HG02870 (cell line): ENCODE measurements at regions not wholly inside any gene's neighbourhood (a gene's known extent, or its start where the extent isn't known, plus 50 kb on each side); places are given as distances from the start of the nearest gene placed in this dataset.
"Not testable (repeated sequence)": the region's sequence is repeated elsewhere in the genome, so short reads cannot be mapped to it uniquely, and the experiment has no call there.

ENCODE experiments used
- ATAC-seq: cut with Tn5 transposase; IDR thresholded peaks from one replicate; pipeline ENCODE4 v1.9.1; 2021; ENCODE audit warnings: mild to moderate bottlenecking, moderate library complexity; ENCODE audit not compliant: unreplicated experiment

- ATAC-seq: peak; percentile 96
These were observed 1323.0 kb upstream of the GJE1 start for GRCh38 chr6:140809694-140810101.

- ATAC-seq: no peak
These were observed 1326.3 kb upstream of the GJE1 start for GRCh38 chr6:140806431-140806830.

GRCh38 chr6:140794544-140794943 lies 1338.2 kb upstream of the GJE1 start:
- no peak for ATAC-seq

GRCh38 chr6:140790109-140790508 lies 1342.6 kb upstream of the GJE1 start:
- ATAC-seq: no peak

- no peak for ATAC-seq
These were observed 1343.3 kb upstream of the GJE1 start for GRCh38 chr6:140789466-140789865.

GRCh38 chr6:140785926-140786325 lies 1346.8 kb upstream of the GJE1 start:
- no peak for ATAC-seq

- no peak for ATAC-seq
These were observed 1348.2 kb upstream of the GJE1 start for GRCh38 chr6:140784573-140784972.

GRCh38 chr6:140783504-140783903 lies 1349.2 kb upstream of the GJE1 start:
- ATAC-seq: not testable (repeated sequence)

- ATAC-seq: no peak
These were observed 1349.8 kb upstream of the GJE1 start for GRCh38 chr6:140782941-140783340.

- ATAC-seq: no peak
These were observed 1352.6 kb upstream of the GJE1 start for GRCh38 chr6:140779991-140780596.

GRCh38 chr6:140779341-140779740 lies 1353.4 kb upstream of the GJE1 start:
- no peak for ATAC-seq

GRCh38 chr6:140777780-140778179 lies 1354.9 kb upstream of the GJE1 start:
- ATAC-seq: no peak

GRCh38 chr6:140775061-140775460 lies 1357.7 kb upstream of the GJE1 start:
- ATAC-seq: no peak

GRCh38 chr6:140774080-140774505 lies 1358.6 kb upstream of the GJE1 start:
- peak; percentile 100 for ATAC-seq

GRCh38 chr6:140773276-140773675 lies 1359.4 kb upstream of the GJE1 start:
- no peak for ATAC-seq

- ATAC-seq: no peak
These were observed 1360.1 kb upstream of the GJE1 start for GRCh38 chr6:140772576-140772975.

GRCh38 chr6:140768133-140768532 lies 1364.6 kb upstream of the GJE1 start:
- no peak for ATAC-seq

- ATAC-seq: no peak
These were observed 1365.7 kb upstream of the GJE1 start for GRCh38 chr6:140766999-140767398.

GRCh38 chr6:140758169-140758877 lies 1374.4 kb upstream of the GJE1 start:
- ATAC-seq: no peak

- no peak for ATAC-seq
These were observed 1377.8 kb upstream of the CITED2 start for GRCh38 chr6:140752234-140752633.

- ATAC-seq: no peak
These were observed 1372.7 kb upstream of the CITED2 start for GRCh38 chr6:140747114-140747513.

GRCh38 chr6:140744659-140745320 lies 1370.3 kb upstream of the CITED2 start:
- ATAC-seq: peak; percentile 92
